ENCODE measurements at regions not wholly inside any gene's neighbourhood (a gene's known extent, or its start where the extent isn't known, plus 50 kb on each side); places are given as distances from the start of the nearest gene placed in this dataset.
A peak's percentile ranks its signal among the peaks of the same experiment; 100 is the strongest.

GRCh38 chr17:21511363-21512195 lies 135.4 kb downstream of the KCNJ12 start:
- TF ChIP-seq CTCF (IDR thresholded peaks at IDR 0.05) (peak; percentile 8 to 61 (median 61)), POLR2A (IDR thresholded peaks at IDR 0.05) (no peak), POLR2AphosphoS5 (IDR thresholded peaks at IDR 0.05; ENCODE audit: insufficient read depth in 1 of 2, low read depth in 1 of 2) (no peak)

Measured in vagina (tissue), 2 donors.